Osteoblast (primary cell): ENCODE measurements at regions not wholly inside any gene's neighbourhood (a gene's known extent, or its start where the extent isn't known, plus 50 kb on each side); places are given as distances from the start of the nearest gene placed in this dataset.

ENCODE experiments used
- DNase-seq: peaks from one replicate; pipeline ENCODE4 v3.0.0; 2011; ENCODE audit warnings: low spot score, mixed read lengths; ENCODE audit not compliant: insufficient read length; ENCODE audit errors: missing footprints
- H2AFZ ChIP-seq: 2 replicates; pipeline ENCODE4 v1.6.0; 2011; ENCODE audit warnings: mild to moderate bottlenecking, low read length
- H3K27ac ChIP-seq: 2 replicates; pipeline ENCODE4 v1.5.1; 2011; ENCODE audit warnings: mild to moderate bottlenecking, low read depth, low read length, moderate library complexity
- H3K27me3 ChIP-seq: 2 replicates; pipeline ENCODE4 v1.6.0; 2012; ENCODE audit warnings: mild to moderate bottlenecking, control low read depth, inconsistent platforms, low read length, moderate library complexity; ENCODE audit not compliant: insufficient read depth
- H3K36me3 ChIP-seq: 2 replicates; pipeline ENCODE4 v1.5.1; 2011; ENCODE audit warnings: mild to moderate bottlenecking, low read length, control low read depth, moderate library complexity; ENCODE audit not compliant: insufficient read depth
- H3K4me1 ChIP-seq: 2 replicates; pipeline ENCODE4 v1.5.1; 2011; ENCODE audit warnings: mild to moderate bottlenecking, low read length, control low read depth, moderate library complexity; ENCODE audit not compliant: insufficient read depth
- H3K4me2 ChIP-seq: 2 replicates; pipeline ENCODE4 v1.6.0; 2011; ENCODE audit warnings: mild to moderate bottlenecking, low read length; ENCODE audit not compliant: insufficient read depth
- H3K4me3 ChIP-seq: fragments of 200-600 bp; sonication (generic); 3 replicates; pipeline ENCODE4 v1.5.1; 2012; ENCODE audit warnings: mild to moderate bottlenecking, low read length, inconsistent platforms; ENCODE audit not compliant: insufficient read depth
- H3K79me2 ChIP-seq: 2 replicates; pipeline ENCODE4 v1.6.0; 2012; ENCODE audit warnings: mild to moderate bottlenecking, low read length, control low read depth, inconsistent platforms; ENCODE audit not compliant: insufficient read depth
- H3K9me3 ChIP-seq: 2 replicates; pipeline ENCODE4 v1.5.1; 2011; ENCODE audit warnings: low read depth, low read length, control low read depth
- H4K20me1 ChIP-seq: 2 replicates; pipeline ENCODE4 v1.6.0; 2012; ENCODE audit warnings: mild to moderate bottlenecking, low read length, control low read depth; ENCODE audit not compliant: insufficient read depth
- CTCF ChIP-seq: IDR thresholded peaks from 2 replicates; pipeline ENCODE4 v1.5.1; 2011; ENCODE audit warnings: mild to moderate bottlenecking, low read depth, low read length, moderate library complexity; ENCODE audit errors: extremely low read depth

- Histone ChIP-seq H3K9me3 (no peaks in the 10 kb centered on the region), H3K27me3 (peaks cover 17% of the 10 kb centered on the region), H3K4me3 (no peak overlapping the region), H3K36me3 (no peaks in the 10 kb centered on the region), H3K27ac (no peak overlapping the region), H4K20me1 (no peaks in the 10 kb centered on the region), H3K4me1 (peaks cover 13% of the 10 kb centered on the region), H2AFZ (no peak overlapping the region), H3K4me2 (no peak overlapping the region), H3K79me2 (no peaks in the 10 kb centered on the region)
- TF ChIP-seq CTCF = no peak
- no peak for DNase-seq
These were observed 237.4 kb downstream of the MAP2K6 start for GRCh38 chr17:69651921-69652320.

- no peak for TF ChIP-seq CTCF
- Histone ChIP-seq H3K79me2 (no peaks in the 10 kb centered on the region), H3K36me3 (no peaks in the 10 kb centered on the region), H3K27ac (no peak overlapping the region), H3K27me3 (peaks cover 11% of the 10 kb centered on the region), H3K4me2 (peak overlapping the region; percentile 67), H3K4me1 (peaks cover 13% of the 10 kb centered on the region), H2AFZ (no peak overlapping the region), H3K4me3 (no peak overlapping the region), H4K20me1 (no peaks in the 10 kb centered on the region), H3K9me3 (no peaks in the 10 kb centered on the region)
- DNase-seq = peak; percentile 34
These were observed 240.7 kb downstream of the MAP2K6 start for GRCh38 chr17:69654981-69655855.

- H3K9me3 ChIP-seq = no peaks in the 10 kb centered on the region
- no peak overlapping the region for H3K4me3 ChIP-seq
- DNase-seq = no peak
- peaks cover 13% of the 10 kb centered on the region for H3K4me1 ChIP-seq
- H3K36me3 ChIP-seq = no peaks in the 10 kb centered on the region
- no peaks in the 10 kb centered on the region for H4K20me1 ChIP-seq
- no peaks in the 10 kb centered on the region for H3K79me2 ChIP-seq
- H3K27me3 ChIP-seq = peaks cover 11% of the 10 kb centered on the region
- TF ChIP-seq CTCF = no peak
- H2AFZ ChIP-seq = no peak overlapping the region
- H3K27ac ChIP-seq = no peak overlapping the region
- H3K4me2 ChIP-seq = no peak overlapping the region
These were observed 241.4 kb downstream of the MAP2K6 start for GRCh38 chr17:69655902-69656301.

GRCh38 chr17:69669441-69670178, 255.1 kb downstream of the MAP2K6 start:
- no peak for TF ChIP-seq CTCF
- H3K4me1 ChIP-seq = peaks cover 4% of the 10 kb centered on the region
- no peak overlapping the region for H2AFZ ChIP-seq
- no peaks in the 10 kb centered on the region for H4K20me1 ChIP-seq
- H3K79me2 ChIP-seq = no peaks in the 10 kb centered on the region
- no peak for DNase-seq
- no peaks in the 10 kb centered on the region for H3K9me3 ChIP-seq
- no peaks in the 10 kb centered on the region for H3K27me3 ChIP-seq
- H3K36me3 ChIP-seq = no peaks in the 10 kb centered on the region
- H3K4me2 ChIP-seq = no peak overlapping the region
- no peak overlapping the region for H3K27ac ChIP-seq
- H3K4me3 ChIP-seq = no peak overlapping the region
